Motor neuron (in vitro differentiated cells): ENCODE measurements at regions not wholly inside any gene's neighbourhood (a gene's known extent, or its start where the extent isn't known, plus 50 kb on each side); places are given as distances from the start of the nearest gene placed in this dataset.

Experiments used
- ATAC-seq, 8 experiments: fragments of 200-7000 bp; cut with Tn5 transposase; replicated peaks in 6 of 8; 2 replicates each; pipeline ENCODE4 v1.8.0; 2021; ENCODE audit warnings: mild to moderate bottlenecking in 8 of 8, moderate library complexity in 8 of 8
- H3K27ac ChIP-seq, 2 donors: fragments of 250-450 bp; sonication (Bioruptor Pico); 2 replicates each; pipeline ENCODE4 v1.9.0; 2021; ENCODE audit warnings: antibody characterized with exemption in 2 of 2, mild to moderate bottlenecking in 2 of 2, moderate library complexity in 1 of 2
- H3K4me1 ChIP-seq, 2 donors: fragments of 250-450 bp; sonication (Bioruptor Pico); replicated peaks in 1 of 2; 2 replicates each; pipeline ENCODE4 v1.6.1; 2021; ENCODE audit warnings: antibody characterized with exemption in 2 of 2, mild to moderate bottlenecking in 2 of 2, moderate library complexity in 1 of 2
- H3K4me3 ChIP-seq, 5 donors: fragments of 250-450 bp; sonication (Bioruptor Pico); 2 replicates each; pipeline ENCODE4 v1.9.0; 2021; ENCODE audit warnings: antibody characterized with exemption in 5 of 5, mild to moderate bottlenecking in 5 of 5, moderate library complexity in 4 of 5
- WGBS, 10 experiments: fragments of 450-650 bp; shearing (Covaris generic); methylation state at CpG; one replicate each; pipeline ENCODE4 v1.0.0; 2022; 5-methylcytosine and 5-hydroxymethylcytosine counted together
- in situ Hi-C, 9 experiments: fragments of 400-800 bp; cut with MboI; loops; one replicate each; pipeline ENCODE4 v1.15.0; 2021; ENCODE audit warnings: low sequenced_read_pairs in 9 of 9, low pct_unique_long_range_greater_than_20kb in 2 of 9; ENCODE audit not compliant: unreplicated experiment in 9 of 9

DNA sequence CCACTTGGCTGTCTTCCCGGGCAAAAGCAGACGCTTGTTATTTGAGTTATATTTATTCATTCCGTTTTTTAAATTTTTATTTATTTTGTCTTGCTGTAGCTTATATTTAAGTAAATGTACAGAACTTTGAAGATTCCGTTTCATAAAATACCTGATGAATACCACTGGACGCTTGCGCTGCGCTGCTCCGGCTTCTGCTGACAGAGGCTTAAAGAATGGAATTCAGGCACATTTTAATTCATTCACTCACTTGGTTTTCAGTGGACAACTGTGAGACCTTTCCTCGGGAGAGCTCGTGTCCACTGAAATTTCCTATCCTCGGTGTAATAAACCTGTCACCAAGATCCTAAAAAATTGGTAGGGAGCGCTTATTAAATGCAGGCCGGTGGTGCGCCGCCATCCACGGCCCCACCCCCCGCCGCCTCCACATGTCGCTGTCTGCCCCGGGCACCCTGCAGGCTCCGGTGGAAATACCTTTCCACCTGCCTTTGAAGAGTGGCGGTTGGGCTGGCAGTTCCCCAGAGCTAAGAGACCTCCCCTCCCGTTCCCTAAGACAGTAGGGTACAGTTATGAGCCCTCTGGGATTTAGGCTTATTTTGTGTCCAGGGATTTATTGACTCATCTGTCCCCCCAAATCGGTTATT lies 62.5 kb upstream of the UBE2E1 start:
- peak in 5 of 8 experiments; percentile 30 to 81 (median 50) for ATAC-seq
- H3K4me3 ChIP-seq: no peak overlapping the region
- whole genome bisulfite sequencing, 10 experiments: 33 to 78% (median 56%) methylated on average over 1 to 14 of the region's 24 CpGs; no CpG with 5 or more reads in 2 of the 10 experiments

DNA sequence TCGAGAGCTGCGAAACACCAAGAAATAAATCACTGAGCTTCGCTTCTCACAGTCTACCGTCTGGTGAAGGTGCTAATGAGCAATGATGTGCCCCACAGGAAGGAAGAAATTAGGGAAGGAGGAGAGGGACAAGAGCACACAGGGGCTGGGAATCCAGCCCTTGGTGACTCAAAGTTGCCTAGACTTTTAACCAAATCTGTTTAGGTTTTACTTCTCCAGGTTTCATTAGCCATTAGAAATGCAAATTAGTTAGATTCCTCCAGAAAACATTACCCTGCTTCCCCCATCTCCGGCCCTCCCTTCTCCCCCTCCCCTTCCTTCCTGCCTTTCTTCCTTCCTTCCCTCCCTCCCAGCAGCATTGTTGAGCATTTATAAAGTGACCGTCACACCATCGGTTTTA lies 59.3 kb upstream of the UBE2E1 start:
- WGBS, 10 experiments: 19 to 80% (median 43%) methylated on average over 2 to 6 of the region's 7 CpGs; no CpG with 5 or more reads in 2 of the 10 experiments
- no peak overlapping the region for H3K27ac ChIP-seq
- in situ Hi-C loops: no loop called here
- H3K4me3 ChIP-seq: no peak overlapping the region
- H3K4me1 ChIP-seq: peaks cover 33 to 58% of the 10 kb centered on the region in 2 donors
- peak in 5 of 8 experiments; percentile 18 to 60 (median 43) for ATAC-seq

More for the DNA sequence above, 62.5 kb upstream of the UBE2E1 start:
- peaks cover 19 to 58% of the 10 kb centered on the region in 2 donors for H3K4me1 ChIP-seq
- in situ Hi-C loops: no loop called here
- H3K27ac ChIP-seq: no peak overlapping the region

DNA sequence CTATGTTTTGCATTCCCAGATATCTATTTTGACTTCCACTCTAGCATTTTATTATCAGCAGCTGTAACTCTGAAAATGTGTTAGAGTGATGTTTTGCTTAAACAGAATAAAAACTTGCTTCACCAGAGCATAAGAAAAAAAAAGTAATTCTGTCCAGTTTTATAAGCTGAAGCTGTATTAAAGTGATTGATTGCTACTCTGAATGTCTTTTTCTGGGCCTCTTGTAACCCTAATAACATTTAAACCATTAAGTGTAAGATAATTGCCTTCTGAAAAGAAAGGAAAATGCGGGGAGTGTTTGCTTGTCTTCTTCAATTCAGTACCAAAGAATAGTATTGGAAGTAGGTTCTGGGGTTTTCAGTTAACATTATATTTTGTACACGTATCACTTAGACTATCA lies 57.9 kb upstream of the UBE2E1 start:
- peak in 4 of 8 experiments; percentile 34 to 52 (median 40) for ATAC-seq
- 20 to 82% (median 58%) methylated on average over 1 to 2 of the region's 2 CpGs; no CpG with 5 or more reads in 1 of the 10 experiments for WGBS, 10 experiments
- H3K4me3 ChIP-seq: no peak overlapping the region
- no peak overlapping the region for H3K27ac ChIP-seq
- peaks cover 40 to 59% of the 10 kb centered on the region in 2 donors for H3K4me1 ChIP-seq
- in situ Hi-C loops: no loop called here

DNA sequence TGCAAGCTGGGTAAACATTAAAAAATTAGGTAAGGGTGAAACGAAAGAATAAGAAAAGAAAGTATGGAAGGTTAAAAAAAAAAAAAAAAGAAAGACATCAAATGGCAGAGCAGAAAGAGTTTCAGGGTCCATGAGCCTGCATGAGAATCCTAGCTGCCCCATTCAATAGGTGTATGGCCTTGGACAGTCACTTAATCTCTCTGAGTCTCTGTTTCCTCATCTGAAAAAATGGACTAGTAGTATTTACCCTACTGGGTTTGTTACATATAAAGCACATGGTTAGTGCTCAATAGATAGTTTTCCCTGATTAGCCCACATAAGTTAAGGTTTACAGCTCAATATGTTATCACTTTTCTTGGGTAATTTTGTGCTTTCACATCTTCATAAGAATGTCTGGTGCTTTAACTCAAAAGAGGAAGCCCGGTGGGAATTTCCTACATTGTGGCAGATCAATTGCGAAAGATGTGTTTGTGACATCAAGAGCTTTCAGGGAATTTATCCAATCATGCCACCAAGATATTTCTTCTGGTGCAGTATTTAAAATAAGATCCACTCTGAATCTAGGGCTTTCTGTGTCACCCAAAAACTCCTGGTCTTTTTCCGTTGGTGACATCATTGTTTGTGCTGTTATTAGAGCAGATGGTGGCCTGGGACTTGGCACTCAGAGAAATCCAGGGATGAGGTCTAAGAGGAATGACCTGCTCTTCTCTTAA lies 57.2 kb upstream of the UBE2E1 start:
- WGBS, 10 experiments: 17 to 89% (median 72%) methylated on average over 1 to 4 of the region's 4 CpGs
- no peak overlapping the region for H3K4me3 ChIP-seq
- H3K4me1 ChIP-seq: peaks cover 36 to 52% of the 10 kb centered on the region in 2 donors
- in situ Hi-C loops: no loop called here
- no peak overlapping the region for H3K27ac ChIP-seq
- ATAC-seq: no peak

DNA sequence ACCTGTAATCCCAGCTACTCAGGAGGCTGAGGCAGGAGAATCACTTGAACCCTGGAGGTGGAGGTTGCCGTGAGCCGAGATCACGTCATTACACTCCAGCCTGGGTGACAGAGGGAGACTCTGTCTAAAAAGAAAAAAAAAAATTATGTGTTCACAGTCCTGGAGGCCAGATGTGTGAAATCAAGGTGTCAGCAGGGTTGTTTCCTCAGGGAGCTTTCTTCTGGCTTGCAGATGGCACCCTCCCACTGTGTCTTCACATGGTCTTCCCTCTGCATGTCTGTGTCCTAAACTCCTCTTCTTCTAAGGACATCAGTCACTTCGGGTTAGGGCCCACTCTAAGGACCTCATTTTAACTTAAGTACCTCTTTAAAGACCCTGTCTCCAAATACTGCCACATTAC lies 56.1 kb upstream of the UBE2E1 start:
- Histone ChIP-seq H3K27ac (no peak overlapping the region), H3K4me1 (peaks cover 35 to 51% of the 10 kb centered on the region in 2 donors), H3K4me3 (no peak overlapping the region)
- ATAC-seq: no peak
- 0 to 100% (median 80%) methylated on average over 1 to 4 of the region's 4 CpGs; no CpG with 5 or more reads in 3 of the 10 experiments for WGBS, 10 experiments
- in situ Hi-C loops: no loop called here

DNA sequence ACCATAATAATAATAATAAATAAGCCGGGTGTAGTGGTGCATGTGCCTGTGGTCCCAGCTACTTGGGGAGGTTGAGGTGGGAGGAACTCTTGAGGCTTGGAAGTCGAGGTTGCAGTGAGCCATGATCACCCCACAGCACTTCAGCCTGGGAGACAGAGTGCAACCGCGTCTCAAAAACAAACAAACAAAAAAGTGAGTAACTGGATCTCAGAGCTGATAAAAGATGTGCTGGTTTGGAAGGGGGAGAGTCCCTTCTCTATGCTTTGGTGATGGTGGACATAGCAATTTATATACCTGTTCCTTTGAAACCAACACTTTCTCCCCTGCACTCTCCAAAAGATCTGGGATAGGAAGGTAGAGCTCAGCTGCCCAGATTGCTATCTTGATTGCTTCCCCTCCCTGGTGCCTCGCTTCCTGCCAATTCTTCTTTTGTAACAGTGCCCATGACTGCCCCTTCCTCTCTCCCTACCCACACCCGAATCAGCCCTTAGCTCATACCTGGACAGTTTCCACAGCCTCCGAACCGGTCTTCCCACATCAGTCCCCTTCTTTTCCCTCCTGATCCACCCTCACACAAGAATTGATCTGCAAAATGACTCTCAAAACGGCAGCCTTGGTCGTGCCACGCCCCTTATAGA lies 55.1 kb upstream of the UBE2E1 start:
- no peak overlapping the region for H3K4me3 ChIP-seq
- in situ Hi-C loops: no loop called here
- peak in 1 of 8 experiments; percentile 7 for ATAC-seq
- WGBS, 10 experiments: 0 to 64% (median 25%) methylated on average over 1 to 10 of the region's 11 CpGs; no CpG with 5 or more reads in 1 of the 10 experiments
- H3K27ac ChIP-seq: peak overlapping the region in 1 of 2 donors; percentile 39
- peaks cover 35 to 49% of the 10 kb centered on the region in 2 donors for H3K4me1 ChIP-seq

DNA sequence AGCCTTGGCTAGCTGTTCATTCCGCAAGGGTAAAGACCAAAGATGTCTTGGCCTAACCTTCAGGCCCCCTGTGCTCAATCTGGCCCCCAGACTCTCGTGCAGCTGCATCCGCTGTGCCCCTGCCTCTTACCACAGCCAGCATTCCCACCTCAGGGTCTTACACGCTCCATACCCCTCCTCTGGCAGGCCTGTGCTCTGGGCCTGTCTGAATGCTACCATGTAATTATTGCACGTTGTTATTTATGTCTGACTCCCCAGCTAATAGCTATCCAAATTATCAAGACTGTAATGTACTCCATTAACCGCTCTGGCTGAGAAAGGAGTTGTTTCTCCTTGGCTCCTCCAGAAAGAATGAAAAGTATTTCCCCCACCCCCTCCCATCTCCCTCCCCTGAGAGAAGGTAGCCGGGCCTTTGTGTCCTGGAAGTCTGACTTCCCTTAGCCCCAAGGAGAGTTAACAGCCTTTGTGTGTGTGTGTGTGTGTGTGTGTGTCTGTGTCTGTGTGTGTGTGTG lies 54.5 kb upstream of the UBE2E1 start:
- WGBS, 10 experiments: 0 to 80% (median 29%) methylated on average over 1 to 3 of the region's 7 CpGs; no CpG with 5 or more reads in 4 of the 10 experiments
- Histone ChIP-seq H3K27ac (peak overlapping the region in 1 of 2 donors; percentile 39), H3K4me1 (peaks cover 32 to 43% of the 10 kb centered on the region in 2 donors), H3K4me3 (no peak overlapping the region)
- in situ Hi-C loops: no loop called here
- ATAC-seq: peak in 5 of 8 experiments; percentile 58 to 91 (median 81)

DNA sequence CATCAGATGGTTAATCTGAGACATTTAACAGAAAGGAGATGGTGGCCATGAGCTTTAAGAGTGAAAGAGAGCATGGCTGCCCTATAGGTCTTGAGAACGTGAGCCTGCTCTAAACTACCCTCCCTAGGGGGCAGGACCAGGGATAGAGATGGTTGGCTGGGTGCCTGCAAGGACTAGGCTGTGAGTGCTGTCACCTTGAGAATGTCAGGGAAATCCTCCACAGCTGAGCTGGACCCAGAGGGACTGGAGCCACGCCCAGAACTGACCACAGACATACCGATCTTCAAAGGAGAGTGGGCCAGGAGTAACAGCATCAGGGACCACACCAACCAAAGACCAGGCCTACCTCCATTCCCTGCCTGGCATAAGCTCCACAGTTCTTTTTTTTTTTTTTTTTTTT lies 53.6 kb upstream of the UBE2E1 start:
- H3K4me1 ChIP-seq: peaks cover 26 to 35% of the 10 kb centered on the region in 2 donors
- ATAC-seq: no peak
- 54 to 100% (median 83%) methylated on average over 1 to 2 of the region's 3 CpGs; no CpG with 5 or more reads in 5 of the 10 experiments for WGBS, 10 experiments
- in situ Hi-C loops: no loop called here
- no peak overlapping the region for H3K27ac ChIP-seq
- H3K4me3 ChIP-seq: no peak overlapping the region

DNA sequence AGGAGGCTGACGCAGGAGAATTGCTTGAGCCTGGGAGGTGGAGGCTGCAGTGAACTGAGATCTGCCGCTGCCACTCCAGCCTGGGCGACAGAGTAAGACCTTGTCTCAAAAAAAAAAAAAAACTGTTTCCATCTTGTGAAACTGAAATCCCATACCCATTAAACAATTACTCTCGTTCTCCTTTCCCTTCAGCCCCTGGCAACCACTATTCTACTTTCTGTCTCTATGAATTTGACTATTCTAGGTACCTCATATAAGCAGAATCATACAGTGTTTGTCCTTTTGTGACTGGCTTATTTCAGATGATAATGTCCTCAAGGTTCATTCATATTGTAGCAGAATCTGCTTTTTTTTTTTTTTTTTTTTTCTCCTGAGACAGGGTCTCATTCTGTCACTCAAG lies 51.5 kb upstream of the UBE2E1 start:
- Histone ChIP-seq H3K4me3 (no peak overlapping the region), H3K27ac (no peak overlapping the region), H3K4me1 (peaks cover 16% of the 10 kb centered on the region in 2 donors)
- in situ Hi-C loops: no loop called here
- 80 to 100% (median 95%) methylated on average over 1 to 4 of the region's 4 CpGs; no CpG with 5 or more reads in 1 of the 10 experiments for WGBS, 10 experiments
- no peak for ATAC-seq
